ENCODE measurements at regions not wholly inside any gene's neighbourhood (a gene's known extent, or its start where the extent isn't known, plus 50 kb on each side); places are given as distances from the start of the nearest gene placed in this dataset.

GRCh38 chr1:209150114-209150513 lies 433.4 kb upstream of the CAMK1G start:
- peak; percentile 84 for DNase-seq
- H3K4me1 ChIP-seq (ENCODE audit: control insufficient read depth, insufficient read depth, low read length): peaks cover 3% of the 10 kb centered on the region
- no peaks in the 10 kb centered on the region for H3K9me3 Mint-ChIP-seq
- TF ChIP-seq, protein P1, sequence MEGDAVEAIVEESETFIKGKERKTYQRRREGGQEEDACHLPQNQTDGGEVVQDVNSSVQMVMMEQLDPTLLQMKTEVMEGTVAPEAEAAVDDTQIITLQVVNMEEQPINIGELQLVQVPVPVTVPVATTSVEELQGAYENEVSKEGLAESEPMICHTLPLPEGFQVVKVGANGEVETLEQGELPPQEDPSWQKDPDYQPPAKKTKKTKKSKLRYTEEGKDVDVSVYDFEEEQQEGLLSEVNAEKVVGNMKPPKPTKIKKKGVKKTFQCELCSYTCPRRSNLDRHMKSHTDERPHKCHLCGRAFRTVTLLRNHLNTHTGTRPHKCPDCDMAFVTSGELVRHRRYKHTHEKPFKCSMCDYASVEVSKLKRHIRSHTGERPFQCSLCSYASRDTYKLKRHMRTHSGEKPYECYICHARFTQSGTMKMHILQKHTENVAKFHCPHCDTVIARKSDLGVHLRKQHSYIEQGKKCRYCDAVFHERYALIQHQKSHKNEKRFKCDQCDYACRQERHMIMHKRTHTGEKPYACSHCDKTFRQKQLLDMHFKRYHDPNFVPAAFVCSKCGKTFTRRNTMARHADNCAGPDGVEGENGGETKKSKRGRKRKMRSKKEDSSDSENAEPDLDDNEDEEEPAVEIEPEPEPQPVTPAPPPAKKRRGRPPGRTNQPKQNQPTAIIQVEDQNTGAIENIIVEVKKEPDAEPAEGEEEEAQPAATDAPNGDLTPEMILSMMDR (conservative IDR thresholded peaks at IDR 0.05): no peak
- no peak overlapping the region for H3K9ac ChIP-seq (ENCODE audit: extremely low read depth, low read length, poor library complexity, severe bottlenecking)
- H3K4me1 Mint-ChIP-seq: peaks cover 16% of the 10 kb centered on the region
- no peak overlapping the region for H3K4me3 ChIP-seq (ENCODE audit: low read length)
- H3K27ac ChIP-seq (ENCODE audit: low read depth, low read length): no peak overlapping the region
- H3K27me3 ChIP-seq (ENCODE audit: control insufficient read depth, insufficient read depth, low read length, poor library complexity, severe bottlenecking): no peaks in the 10 kb centered on the region
- H3K9me3 ChIP-seq (ENCODE audit: control insufficient read depth, low read length): no peaks in the 10 kb centered on the region
- H3K27me3 Mint-ChIP-seq (ENCODE audit: insufficient read depth): no peaks in the 10 kb centered on the region
- WGBS, 2 experiments (ENCODE audit: insufficient coverage in 1 of 2, insufficient read length in 1 of 2): 57% methylated on average over 3 of the region's 3 CpGs; no CpG with 5 or more reads in 1 of the 2 experiments
- no peaks in the 10 kb centered on the region for H3K36me3 ChIP-seq (ENCODE audit: control insufficient read depth, insufficient read depth, low read length)
- no peak overlapping the region for H3K27ac Mint-ChIP-seq
- no peak overlapping the region for H3K4me3 Mint-ChIP-seq
- no peaks in the 10 kb centered on the region for H3K36me3 Mint-ChIP-seq (ENCODE audit: low read depth)

DNA sequence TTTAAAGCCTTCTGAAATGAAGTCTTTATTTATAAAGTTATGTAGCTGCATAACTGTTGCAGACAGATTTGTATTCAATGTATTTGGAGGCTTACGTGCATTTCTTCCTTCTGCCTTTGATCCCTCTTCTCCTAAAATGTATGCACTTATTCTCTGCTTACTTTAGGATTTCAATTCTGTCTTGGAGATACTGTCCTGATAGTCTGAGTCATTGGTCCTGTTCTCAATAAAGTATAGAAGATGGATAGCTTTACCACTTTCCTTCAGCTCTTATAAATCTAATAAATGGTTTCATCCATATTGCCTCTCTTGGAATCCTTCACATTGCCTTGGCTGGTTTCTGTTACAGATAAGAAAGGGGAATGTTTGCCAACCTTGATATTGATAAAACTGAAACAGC lies 430.1 kb upstream of the CAMK1G start:
- Mint-ChIP-seq H3K27ac (no peak overlapping the region), H3K4me3 (no peak overlapping the region), H3K9me3 (no peaks in the 10 kb centered on the region), H3K27me3 (ENCODE audit: insufficient read depth) (no peaks in the 10 kb centered on the region), H3K4me1 (peaks cover 34% of the 10 kb centered on the region), H3K36me3 (ENCODE audit: low read depth) (no peaks in the 10 kb centered on the region)
- Histone ChIP-seq H3K9ac (ENCODE audit: extremely low read depth, low read length, poor library complexity, severe bottlenecking) (no peak overlapping the region), H3K4me1 (ENCODE audit: control insufficient read depth, insufficient read depth, low read length) (peaks cover 3% of the 10 kb centered on the region), H3K9me3 (ENCODE audit: control insufficient read depth, low read length) (no peaks in the 10 kb centered on the region), H3K27me3 (ENCODE audit: control insufficient read depth, insufficient read depth, low read length, poor library complexity, severe bottlenecking) (no peaks in the 10 kb centered on the region), H3K4me3 (ENCODE audit: low read length) (no peak overlapping the region), H3K36me3 (ENCODE audit: control insufficient read depth, insufficient read depth, low read length) (no peaks in the 10 kb centered on the region), H3K27ac (ENCODE audit: low read depth, low read length) (no peak overlapping the region)
- no peak for DNase-seq
- 96 to 100% methylated on average over 1 of the region's 1 CpG for WGBS, 2 experiments (ENCODE audit: insufficient coverage in 1 of 2, insufficient read length in 1 of 2)
- TF ChIP-seq, protein P1 (conservative IDR thresholded peaks at IDR 0.05): no peak

GRCh38 chr1:209154912-209155311 lies 428.6 kb upstream of the CAMK1G start:
- H3K4me3 ChIP-seq (ENCODE audit: low read length): no peak overlapping the region
- H3K27ac ChIP-seq (ENCODE audit: low read depth, low read length): no peak overlapping the region
- Mint-ChIP-seq H3K27ac (peak overlapping the region; percentile 74), H3K4me1 (peaks cover 49% of the 10 kb centered on the region), H3K4me3 (peak overlapping the region; percentile 6), H3K9me3 (no peaks in the 10 kb centered on the region), H3K27me3 (ENCODE audit: insufficient read depth) (no peaks in the 10 kb centered on the region), H3K36me3 (ENCODE audit: low read depth) (no peaks in the 10 kb centered on the region)
- WGBS, 2 experiments (ENCODE audit: insufficient coverage in 1 of 2, insufficient read length in 1 of 2): 80 to 91% methylated on average over 1 of the region's 1 CpG
- TF ChIP-seq, protein P1 (conservative IDR thresholded peaks at IDR 0.05): no peak
- no peaks in the 10 kb centered on the region for H3K36me3 ChIP-seq (ENCODE audit: control insufficient read depth, insufficient read depth, low read length)
- no peaks in the 10 kb centered on the region for H3K9me3 ChIP-seq (ENCODE audit: control insufficient read depth, low read length)
- DNase-seq: peak; percentile 47
- peaks cover 8% of the 10 kb centered on the region for H3K4me1 ChIP-seq (ENCODE audit: control insufficient read depth, insufficient read depth, low read length)
- no peaks in the 10 kb centered on the region for H3K27me3 ChIP-seq (ENCODE audit: control insufficient read depth, insufficient read depth, low read length, poor library complexity, severe bottlenecking)
- no peak overlapping the region for H3K9ac ChIP-seq (ENCODE audit: extremely low read depth, low read length, poor library complexity, severe bottlenecking)

All from endodermal cell (in vitro differentiated cells).